ENCODE measurements at regions not wholly inside any gene's neighbourhood (a gene's known extent, or its start where the extent isn't known, plus 50 kb on each side); places are given as distances from the start of the nearest gene placed in this dataset.

- Histone ChIP-seq H3K9me3 (replicated peaks; ENCODE audit: insufficient read depth, low read length) (no peaks in the 10 kb centered on the region), H3K4me1 (ENCODE audit: low read length) (no peaks in the 10 kb centered on the region), H3K79me2 (ENCODE audit: low read length) (no peaks in the 10 kb centered on the region), H3K9me2 (replicated peaks; ENCODE audit: insufficient read depth, low read length) (no peaks in the 10 kb centered on the region), H3K27me3 (replicated peaks; ENCODE audit: insufficient read depth, low read length) (peaks cover 58% of the 10 kb centered on the region), H4K20me1 (ENCODE audit: insufficient read depth, low read length) (no peaks in the 10 kb centered on the region), H2AFZ (ENCODE audit: low read length) (no peak overlapping the region), H3K27ac (ENCODE audit: low read length) (no peak overlapping the region), H3K4me3 (ENCODE audit: low read length) (no peak overlapping the region), H3K9ac (ENCODE audit: low read length) (no peak overlapping the region), H3F3A (ENCODE audit: insufficient read depth, low read length) (no peaks in the 10 kb centered on the region), H3K4me2 (ENCODE audit: low read depth, low read length) (no peak overlapping the region), H3K36me3 (replicated peaks; ENCODE audit: insufficient read depth, low read length) (no peaks in the 10 kb centered on the region)
- no peak for DNase-seq
- TF ChIP-seq EZH2phosphoT487 (IDR thresholded peaks at IDR 0.05; ENCODE audit: low read length) = no peak
- TF ChIP-seq CTCF (IDR thresholded peaks at IDR 0.05; ENCODE audit: low read length) = no peak
- no peak for TF ChIP-seq EZH2 (optimal IDR thresholded peaks at IDR 0.05; ENCODE audit: low read depth, low read length)
Observed at GRCh38 chr14:101457936-101458740, 103.2 kb upstream of the DIO3 start.

GRCh38 chr14:101458741-101459550 is 102.3 kb upstream of the DIO3 start:
- Histone ChIP-seq H3K9ac (ENCODE audit: low read length) (no peak overlapping the region), H3K4me2 (ENCODE audit: low read depth, low read length) (no peak overlapping the region), H3K79me2 (ENCODE audit: low read length) (no peaks in the 10 kb centered on the region), H4K20me1 (ENCODE audit: insufficient read depth, low read length) (no peaks in the 10 kb centered on the region), H3K27me3 (replicated peaks; ENCODE audit: insufficient read depth, low read length) (peaks cover 51% of the 10 kb centered on the region), H3F3A (ENCODE audit: insufficient read depth, low read length) (no peaks in the 10 kb centered on the region), H2AFZ (ENCODE audit: low read length) (no peak overlapping the region), H3K9me3 (replicated peaks; ENCODE audit: insufficient read depth, low read length) (no peaks in the 10 kb centered on the region), H3K9me2 (replicated peaks; ENCODE audit: insufficient read depth, low read length) (no peaks in the 10 kb centered on the region), H3K27ac (ENCODE audit: low read length) (no peak overlapping the region), H3K36me3 (replicated peaks; ENCODE audit: insufficient read depth, low read length) (no peaks in the 10 kb centered on the region), H3K4me1 (ENCODE audit: low read length) (no peaks in the 10 kb centered on the region), H3K4me3 (ENCODE audit: low read length) (no peak overlapping the region)
- no peak for DNase-seq
- TF ChIP-seq EZH2phosphoT487 (IDR thresholded peaks at IDR 0.05; ENCODE audit: low read length) (no peak), EZH2 (optimal IDR thresholded peaks at IDR 0.05; ENCODE audit: low read depth, low read length) (no peak), CTCF (IDR thresholded peaks at IDR 0.05; ENCODE audit: low read length) (no peak)

GRCh38 chr14:101459551-101459900 is 101.8 kb upstream of the DIO3 start:
- Histone ChIP-seq H4K20me1 (ENCODE audit: insufficient read depth, low read length) (no peaks in the 10 kb centered on the region), H2AFZ (ENCODE audit: low read length) (no peak overlapping the region), H3K4me1 (ENCODE audit: low read length) (no peaks in the 10 kb centered on the region), H3K79me2 (ENCODE audit: low read length) (no peaks in the 10 kb centered on the region), H3K27ac (ENCODE audit: low read length) (no peak overlapping the region), H3F3A (ENCODE audit: insufficient read depth, low read length) (no peaks in the 10 kb centered on the region), H3K27me3 (replicated peaks; ENCODE audit: insufficient read depth, low read length) (peaks cover 51% of the 10 kb centered on the region), H3K36me3 (replicated peaks; ENCODE audit: insufficient read depth, low read length) (no peaks in the 10 kb centered on the region), H3K9me2 (replicated peaks; ENCODE audit: insufficient read depth, low read length) (no peaks in the 10 kb centered on the region), H3K4me3 (ENCODE audit: low read length) (no peak overlapping the region), H3K9ac (ENCODE audit: low read length) (no peak overlapping the region), H3K9me3 (replicated peaks; ENCODE audit: insufficient read depth, low read length) (no peaks in the 10 kb centered on the region), H3K4me2 (ENCODE audit: low read depth, low read length) (no peak overlapping the region)
- DNase-seq = no peak
- TF ChIP-seq EZH2 (optimal IDR thresholded peaks at IDR 0.05; ENCODE audit: low read depth, low read length) (no peak), CTCF (IDR thresholded peaks at IDR 0.05; ENCODE audit: low read length) (no peak), EZH2phosphoT487 (IDR thresholded peaks at IDR 0.05; ENCODE audit: low read length) (no peak)

All from MM.1S (cell line).